ENCODE measurements at regions not wholly inside any gene's neighbourhood (a gene's known extent, or its start where the extent isn't known, plus 50 kb on each side); places are given as distances from the start of the nearest gene placed in this dataset.

- no peak for TF ChIP-seq CTCF (IDR thresholded peaks at IDR 0.05; ENCODE audit: insufficient read depth, low read length, poor library complexity, severe bottlenecking)
- no peak overlapping the region for H3K4me3 ChIP-seq (ENCODE audit: low read depth, low read length)
- no peak for DNase-seq (ENCODE audit: low read depth)
- no peaks in the 10 kb centered on the region for H3K36me3 ChIP-seq (ENCODE audit: control insufficient read depth, insufficient read depth, low read length)
- H3K27me3 ChIP-seq (ENCODE audit: control insufficient read depth, insufficient read depth, low read length), result no peaks in the 10 kb centered on the region
These were observed 86.7 kb downstream of the MAFB start for GRCh38 chr20:40602381-40602780.

- no peak for DNase-seq (ENCODE audit: low read depth)
- no peak for TF ChIP-seq CTCF (IDR thresholded peaks at IDR 0.05; ENCODE audit: insufficient read depth, low read length, poor library complexity, severe bottlenecking)
- Histone ChIP-seq H3K4me3 (ENCODE audit: low read depth, low read length) (no peak overlapping the region), H3K27me3 (ENCODE audit: control insufficient read depth, insufficient read depth, low read length) (no peaks in the 10 kb centered on the region), H3K36me3 (ENCODE audit: control insufficient read depth, insufficient read depth, low read length) (no peaks in the 10 kb centered on the region)
These were observed 88.4 kb downstream of the MAFB start for GRCh38 chr20:40600441-40601219.

- H3K4me3 ChIP-seq (ENCODE audit: low read depth, low read length), result no peak overlapping the region
- no peak for DNase-seq (ENCODE audit: low read depth)
- no peaks in the 10 kb centered on the region for H3K27me3 ChIP-seq (ENCODE audit: control insufficient read depth, insufficient read depth, low read length)
- no peaks in the 10 kb centered on the region for H3K36me3 ChIP-seq (ENCODE audit: control insufficient read depth, insufficient read depth, low read length)
- no peak for TF ChIP-seq CTCF (IDR thresholded peaks at IDR 0.05; ENCODE audit: insufficient read depth, low read length, poor library complexity, severe bottlenecking)
These were observed 89.0 kb downstream of the MAFB start for GRCh38 chr20:40599987-40600386.

GRCh38 chr20:40592941-40593340, 96.1 kb downstream of the MAFB start:
- H3K27me3 ChIP-seq (ENCODE audit: control insufficient read depth, insufficient read depth, low read length), result no peaks in the 10 kb centered on the region
- no peak for DNase-seq (ENCODE audit: low read depth)
- no peak for TF ChIP-seq CTCF (IDR thresholded peaks at IDR 0.05; ENCODE audit: insufficient read depth, low read length, poor library complexity, severe bottlenecking)
- H3K4me3 ChIP-seq (ENCODE audit: low read depth, low read length), result no peak overlapping the region
- no peaks in the 10 kb centered on the region for H3K36me3 ChIP-seq (ENCODE audit: control insufficient read depth, insufficient read depth, low read length)

- DNase-seq (ENCODE audit: low read depth), result no peak
- no peaks in the 10 kb centered on the region for H3K27me3 ChIP-seq (ENCODE audit: control insufficient read depth, insufficient read depth, low read length)
- no peaks in the 10 kb centered on the region for H3K36me3 ChIP-seq (ENCODE audit: control insufficient read depth, insufficient read depth, low read length)
- H3K4me3 ChIP-seq (ENCODE audit: low read depth, low read length), result no peak overlapping the region
- no peak for TF ChIP-seq CTCF (IDR thresholded peaks at IDR 0.05; ENCODE audit: insufficient read depth, low read length, poor library complexity, severe bottlenecking)
These were observed 97.5 kb downstream of the MAFB start for GRCh38 chr20:40591536-40591935.

GRCh38 chr20:40591119-40591518, 97.9 kb downstream of the MAFB start:
- Histone ChIP-seq H3K27me3 (ENCODE audit: control insufficient read depth, insufficient read depth, low read length) (no peaks in the 10 kb centered on the region), H3K4me3 (ENCODE audit: low read depth, low read length) (no peak overlapping the region), H3K36me3 (ENCODE audit: control insufficient read depth, insufficient read depth, low read length) (no peaks in the 10 kb centered on the region)
- no peak for DNase-seq (ENCODE audit: low read depth)
- TF ChIP-seq CTCF (IDR thresholded peaks at IDR 0.05; ENCODE audit: insufficient read depth, low read length, poor library complexity, severe bottlenecking), result no peak

All from kidney epithelial cell (primary cell).